ENCODE measurements at regions not wholly inside any gene's neighbourhood (a gene's known extent, or its start where the extent isn't known, plus 50 kb on each side); places are given as distances from the start of the nearest gene placed in this dataset.

- H3K9me3 ChIP-seq (ENCODE audit: control insufficient read depth, low read length), result no peaks in the 10 kb centered on the region
- H3K27ac ChIP-seq (ENCODE audit: low read length), result no peak overlapping the region
- ATAC-seq (no peak), DNase-seq (no peak)
- intact Hi-C loops (cut with DNase I), result no loop called here
- no peaks in the 10 kb centered on the region for H3K4me1 ChIP-seq (ENCODE audit: control insufficient read depth, insufficient read depth, low read length)
- H3K27me3 ChIP-seq (ENCODE audit: control insufficient read depth, insufficient read depth), result no peaks in the 10 kb centered on the region
- whole genome bisulfite sequencing, result 91% methylated on average over 2 of the region's 2 CpGs
- H3K4me3 ChIP-seq (ENCODE audit: low read length), result no peak overlapping the region
Observed at GRCh38 chr6:90637320-90637719, 50.4 kb upstream of the MAP3K7 start.

Small RNAs in the stretch of these regions (microRNA-seq; reads per million reads assigned to microRNA genes)
- gene MIR4643, result 0 reads per million in 2 donors
